ENCODE measurements at regions not wholly inside any gene's neighbourhood (a gene's known extent, or its start where the extent isn't known, plus 50 kb on each side); places are given as distances from the start of the nearest gene placed in this dataset.

DNA sequence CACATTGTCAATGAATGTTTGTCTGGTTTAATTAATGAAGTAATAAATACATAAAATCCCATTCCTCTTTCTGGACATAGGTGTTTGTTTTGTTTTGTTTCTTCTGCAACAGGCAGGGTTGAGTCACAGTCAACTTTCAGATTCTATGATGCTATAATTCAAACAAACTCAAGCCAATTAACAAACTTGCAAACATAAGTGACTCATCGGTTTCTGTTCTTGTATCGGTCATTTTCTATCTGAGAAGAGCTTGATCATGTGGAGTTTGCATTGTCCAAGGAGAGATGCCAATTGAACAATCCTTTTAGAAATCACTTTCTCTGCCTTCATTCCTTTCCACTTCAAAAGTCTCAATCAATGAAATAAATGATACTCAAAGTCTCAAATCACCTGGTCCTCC, 294.2 kb upstream of the C16orf82 start:
- Histone ChIP-seq H3K27ac (ENCODE audit: extremely low read depth, low read depth, low read length) (no peak overlapping the region), H3K79me2 (ENCODE audit: control insufficient read depth, insufficient read depth, low read length) (no peaks in the 10 kb centered on the region), H3K4me2 (ENCODE audit: insufficient read depth, low read length) (no peak overlapping the region), H3K9me3 (replicated peaks; ENCODE audit: control insufficient read depth, insufficient read depth, low read depth, low read length) (no peaks in the 10 kb centered on the region), H3K27me3 (ENCODE audit: control insufficient read depth in 2 of 2, insufficient read depth in 2 of 2, low read length in 2 of 2) (no peaks in the 10 kb centered on the region), H2AFZ (ENCODE audit: low read depth, low read length) (no peak overlapping the region), H3K4me3 (no peak overlapping the region), H3K9ac (ENCODE audit: insufficient read depth in 1 of 2, low read depth in 2 of 2, low read length in 2 of 2) (no peak overlapping the region), H3K9me1 (ENCODE audit: control insufficient read depth, insufficient read depth, low read length) (no peaks in the 10 kb centered on the region), H3K36me3 (ENCODE audit: control insufficient read depth, insufficient read depth, low read length) (no peaks in the 10 kb centered on the region), H3K4me1 (replicated peaks in 1 of 2; ENCODE audit: control insufficient read depth in 2 of 2, insufficient read depth in 2 of 2, low read length in 2 of 2) (no peaks in the 10 kb centered on the region), H4K20me1 (replicated peaks; ENCODE audit: control insufficient read depth, insufficient read depth, low read length) (no peaks in the 10 kb centered on the region)
- FAIRE-seq (no peak), DNase-seq (ENCODE audit: extremely low read depth in 1 of 4, low spot score in 3 of 4) (no peak), ATAC-seq (no peak)
- WGBS (ENCODE audit: insufficient coverage, low coverage, missing lambda C conversion rate) = 4% methylated on average over 2 of the region's 2 CpGs
- POLR2A ChIA-PET = no interaction called here
- in situ Hi-C loops (cut with MboI) = no loop called here
- intact Hi-C loops (cut with micrococcal nuclease) = no loop called here
- CTCF ChIA-PET (ENCODE audit: low intra/inter-chr PET ratio) = no interaction called here
- no TSS peak for BruUV-seq (replicated peaks)
- no peak for TF ChIP-seq SMAD3 (CRISPR knock-in tag; conservative IDR thresholded peaks at IDR 0.05)
- TF ChIP-seq, protein P1, sequence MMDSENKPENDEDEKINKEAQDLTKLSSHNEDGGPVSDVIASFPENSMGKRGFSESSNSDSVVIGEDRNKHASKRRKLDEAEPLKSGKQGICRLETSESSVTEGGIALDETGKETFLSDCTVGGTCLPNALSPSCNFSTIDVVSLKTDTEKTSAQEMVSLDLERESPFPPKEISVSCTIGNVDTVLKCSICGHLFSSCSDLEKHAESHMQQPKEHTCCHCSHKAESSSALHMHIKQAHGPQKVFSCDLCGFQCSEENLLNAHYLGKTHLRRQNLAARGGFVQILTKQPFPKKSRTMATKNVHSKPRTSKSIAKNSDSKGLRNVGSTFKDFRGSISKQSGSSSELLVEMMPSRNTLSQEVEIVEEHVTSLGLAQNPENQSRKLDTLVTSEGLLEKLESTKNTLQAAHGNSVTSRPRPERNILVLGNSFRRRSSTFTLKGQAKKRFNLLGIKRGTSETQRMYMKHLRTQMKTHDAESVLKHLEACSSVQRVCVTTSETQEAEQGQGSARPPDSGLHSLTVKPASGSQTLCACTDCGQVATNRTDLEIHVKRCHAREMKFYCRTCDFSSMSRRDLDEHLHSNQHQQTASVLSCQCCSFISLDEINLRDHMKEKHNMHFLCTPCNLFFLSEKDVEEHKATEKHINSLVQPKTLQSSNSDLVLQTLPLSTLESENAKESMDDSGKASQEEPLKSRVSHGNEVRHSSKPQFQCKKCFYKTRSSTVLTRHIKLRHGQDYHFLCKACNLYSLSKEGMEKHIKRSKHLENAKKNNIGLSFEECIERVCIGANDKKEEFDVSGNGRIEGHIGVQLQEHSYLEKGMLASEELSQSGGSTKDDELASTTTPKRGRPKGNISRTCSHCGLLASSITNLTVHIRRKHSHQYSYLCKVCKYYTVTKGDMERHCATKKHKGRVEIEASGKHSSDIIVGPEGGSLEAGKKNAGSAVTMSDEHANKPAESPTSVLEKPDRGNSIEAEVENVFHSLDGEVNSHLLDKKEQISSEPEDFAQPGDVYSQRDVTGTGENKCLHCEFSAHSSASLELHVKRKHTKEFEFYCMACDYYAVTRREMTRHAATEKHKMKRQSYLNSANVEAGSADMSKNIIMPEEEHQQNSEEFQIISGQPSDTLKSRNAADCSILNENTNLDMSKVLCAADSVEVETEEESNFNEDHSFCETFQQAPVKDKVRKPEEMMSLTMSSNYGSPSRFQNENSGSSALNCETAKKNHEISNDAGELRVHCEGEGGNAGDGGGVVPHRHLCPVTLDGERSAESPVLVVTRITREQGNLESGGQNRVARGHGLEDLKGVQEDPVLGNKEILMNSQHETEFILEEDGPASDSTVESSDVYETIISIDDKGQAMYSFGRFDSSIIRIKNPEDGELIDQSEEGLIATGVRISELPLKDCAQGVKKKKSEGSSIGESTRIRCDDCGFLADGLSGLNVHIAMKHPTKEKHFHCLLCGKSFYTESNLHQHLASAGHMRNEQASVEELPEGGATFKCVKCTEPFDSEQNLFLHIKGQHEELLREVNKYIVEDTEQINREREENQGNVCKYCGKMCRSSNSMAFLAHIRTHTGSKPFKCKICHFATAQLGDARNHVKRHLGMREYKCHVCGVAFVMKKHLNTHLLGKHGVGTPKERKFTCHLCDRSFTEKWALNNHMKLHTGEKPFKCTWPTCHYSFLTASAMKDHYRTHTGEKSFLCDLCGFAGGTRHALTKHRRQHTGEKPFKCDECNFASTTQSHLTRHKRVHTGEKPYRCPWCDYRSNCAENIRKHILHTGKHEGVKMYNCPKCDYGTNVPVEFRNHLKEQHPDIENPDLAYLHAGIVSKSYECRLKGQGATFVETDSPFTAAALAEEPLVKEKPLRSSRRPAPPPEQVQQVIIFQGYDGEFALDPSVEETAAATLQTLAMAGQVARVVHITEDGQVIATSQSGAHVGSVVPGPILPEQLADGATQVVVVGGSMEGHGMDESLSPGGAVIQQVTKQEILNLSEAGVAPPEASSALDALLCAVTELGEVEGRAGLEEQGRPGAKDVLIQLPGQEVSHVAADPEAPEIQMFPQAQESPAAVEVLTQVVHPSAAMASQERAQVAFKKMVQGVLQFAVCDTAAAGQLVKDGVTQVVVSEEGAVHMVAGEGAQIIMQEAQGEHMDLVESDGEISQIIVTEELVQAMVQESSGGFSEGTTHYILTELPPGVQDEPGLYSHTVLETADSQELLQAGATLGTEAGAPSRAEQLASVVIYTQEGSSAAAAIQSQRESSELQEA (IDR thresholded peaks at IDR 0.05; ENCODE audit: low read depth) = no peak
- TF ChIP-seq ZNF699 (CRISPR knock-in tag; IDR thresholded peaks at IDR 0.05; ENCODE audit: insufficient replicate concordance) = no peak
- no peak for TF ChIP-seq ZNF3 (CRISPR knock-in tag; IDR thresholded peaks at IDR 0.05)
- TF ChIP-seq, protein P2, sequence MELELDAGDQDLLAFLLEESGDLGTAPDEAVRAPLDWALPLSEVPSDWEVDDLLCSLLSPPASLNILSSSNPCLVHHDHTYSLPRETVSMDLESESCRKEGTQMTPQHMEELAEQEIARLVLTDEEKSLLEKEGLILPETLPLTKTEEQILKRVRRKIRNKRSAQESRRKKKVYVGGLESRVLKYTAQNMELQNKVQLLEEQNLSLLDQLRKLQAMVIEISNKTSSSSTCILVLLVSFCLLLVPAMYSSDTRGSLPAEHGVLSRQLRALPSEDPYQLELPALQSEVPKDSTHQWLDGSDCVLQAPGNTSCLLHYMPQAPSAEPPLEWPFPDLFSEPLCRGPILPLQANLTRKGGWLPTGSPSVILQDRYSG (tag; conservative IDR thresholded peaks at IDR 0.05; ENCODE audit: low read depth) = no peak
- TF ChIP-seq, protein P3, sequence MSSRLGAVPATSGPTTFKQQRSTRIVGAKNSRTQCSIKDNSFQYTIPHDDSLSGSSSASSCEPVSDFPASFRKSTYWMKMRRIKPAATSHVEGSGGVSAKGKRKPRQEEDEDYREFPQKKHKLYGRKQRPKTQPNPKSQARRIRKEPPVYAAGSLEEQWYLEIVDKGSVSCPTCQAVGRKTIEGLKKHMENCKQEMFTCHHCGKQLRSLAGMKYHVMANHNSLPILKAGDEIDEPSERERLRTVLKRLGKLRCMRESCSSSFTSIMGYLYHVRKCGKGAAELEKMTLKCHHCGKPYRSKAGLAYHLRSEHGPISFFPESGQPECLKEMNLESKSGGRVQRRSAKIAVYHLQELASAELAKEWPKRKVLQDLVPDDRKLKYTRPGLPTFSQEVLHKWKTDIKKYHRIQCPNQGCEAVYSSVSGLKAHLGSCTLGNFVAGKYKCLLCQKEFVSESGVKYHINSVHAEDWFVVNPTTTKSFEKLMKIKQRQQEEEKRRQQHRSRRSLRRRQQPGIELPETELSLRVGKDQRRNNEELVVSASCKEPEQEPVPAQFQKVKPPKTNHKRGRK (tag; IDR thresholded peaks at IDR 0.05) = no peak
- TF ChIP-seq CTBP1 (IDR thresholded peaks at IDR 0.05; ENCODE audit: borderline replicate concordance) = no peak
- TF ChIP-seq MCM3 (IDR thresholded peaks at IDR 0.05) = no peak
- TF ChIP-seq, protein P4, sequence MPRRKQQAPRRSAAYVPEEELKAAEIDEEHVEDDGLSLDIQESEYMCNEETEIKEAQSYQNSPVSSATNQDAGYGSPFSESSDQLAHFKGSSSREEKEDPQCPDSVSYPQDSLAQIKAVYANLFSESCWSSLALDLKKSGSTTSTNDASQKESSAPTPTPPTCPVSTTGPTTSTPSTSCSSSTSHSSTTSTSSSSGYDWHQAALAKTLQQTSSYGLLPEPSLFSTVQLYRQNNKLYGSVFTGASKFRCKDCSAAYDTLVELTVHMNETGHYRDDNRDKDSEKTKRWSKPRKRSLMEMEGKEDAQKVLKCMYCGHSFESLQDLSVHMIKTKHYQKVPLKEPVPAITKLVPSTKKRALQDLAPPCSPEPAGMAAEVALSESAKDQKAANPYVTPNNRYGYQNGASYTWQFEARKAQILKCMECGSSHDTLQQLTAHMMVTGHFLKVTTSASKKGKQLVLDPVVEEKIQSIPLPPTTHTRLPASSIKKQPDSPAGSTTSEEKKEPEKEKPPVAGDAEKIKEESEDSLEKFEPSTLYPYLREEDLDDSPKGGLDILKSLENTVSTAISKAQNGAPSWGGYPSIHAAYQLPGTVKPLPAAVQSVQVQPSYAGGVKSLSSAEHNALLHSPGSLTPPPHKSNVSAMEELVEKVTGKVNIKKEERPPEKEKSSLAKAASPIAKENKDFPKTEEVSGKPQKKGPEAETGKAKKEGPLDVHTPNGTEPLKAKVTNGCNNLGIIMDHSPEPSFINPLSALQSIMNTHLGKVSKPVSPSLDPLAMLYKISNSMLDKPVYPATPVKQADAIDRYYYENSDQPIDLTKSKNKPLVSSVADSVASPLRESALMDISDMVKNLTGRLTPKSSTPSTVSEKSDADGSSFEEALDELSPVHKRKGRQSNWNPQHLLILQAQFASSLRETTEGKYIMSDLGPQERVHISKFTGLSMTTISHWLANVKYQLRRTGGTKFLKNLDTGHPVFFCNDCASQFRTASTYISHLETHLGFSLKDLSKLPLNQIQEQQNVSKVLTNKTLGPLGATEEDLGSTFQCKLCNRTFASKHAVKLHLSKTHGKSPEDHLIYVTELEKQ (CRISPR knock-in tag; IDR thresholded peaks at IDR 0.05) = no peak
